ENCODE measurements at regions not wholly inside any gene's neighbourhood (a gene's known extent, or its start where the extent isn't known, plus 50 kb on each side); places are given as distances from the start of the nearest gene placed in this dataset.

- DNase-seq (ENCODE audit: low spot score): no peak
These were observed 210.2 kb downstream of the ARPP21 start for GRCh38 chr3:35849496-35849895.

GRCh38 chr3:35849963-35850362, 210.6 kb downstream of the ARPP21 start:
- DNase-seq (ENCODE audit: low spot score): no peak

GRCh38 chr3:35857004-35857403, 217.7 kb downstream of the ARPP21 start:
- no peak for DNase-seq (ENCODE audit: low spot score)

GRCh38 chr3:35862057-35862456, 222.7 kb downstream of the ARPP21 start:
- no peak for DNase-seq (ENCODE audit: low spot score)

- no peak for DNase-seq (ENCODE audit: low spot score)
These were observed 225.5 kb downstream of the ARPP21 start for GRCh38 chr3:35864871-35865270.

GRCh38 chr3:35867791-35868190, 228.5 kb downstream of the ARPP21 start:
- no peak for DNase-seq (ENCODE audit: low spot score)

GRCh38 chr3:35871009-35871408, 231.7 kb downstream of the ARPP21 start:
- DNase-seq (ENCODE audit: low spot score): no peak

GRCh38 chr3:35883929-35884328, 244.6 kb downstream of the ARPP21 start:
- DNase-seq (ENCODE audit: low spot score): no peak

GRCh38 chr3:35894735-35895134, 255.4 kb downstream of the ARPP21 start:
- no peak for DNase-seq (ENCODE audit: low spot score)

GRCh38 chr3:35899245-35899644, 259.9 kb downstream of the ARPP21 start:
- DNase-seq (ENCODE audit: low spot score): no peak

- DNase-seq (ENCODE audit: low spot score): no peak
These were observed 260.8 kb downstream of the ARPP21 start for GRCh38 chr3:35900079-35900478.

- peak; percentile 81 for DNase-seq (ENCODE audit: low spot score)
These were observed 269.3 kb downstream of the ARPP21 start for GRCh38 chr3:35908366-35909232.

- DNase-seq (ENCODE audit: low spot score): no peak
These were observed 279.8 kb downstream of the ARPP21 start for GRCh38 chr3:35919160-35919559.

GRCh38 chr3:35921718-35922117, 282.4 kb downstream of the ARPP21 start:
- DNase-seq (ENCODE audit: low spot score): peak; percentile 12

GRCh38 chr3:35924070-35924469, 284.7 kb downstream of the ARPP21 start:
- DNase-seq (ENCODE audit: low spot score): peak; percentile 37

GRCh38 chr3:35927441-35927840, 288.1 kb downstream of the ARPP21 start:
- no peak for DNase-seq (ENCODE audit: low spot score)

GRCh38 chr3:35929158-35929557, 289.8 kb downstream of the ARPP21 start:
- DNase-seq (ENCODE audit: low spot score): no peak

GRCh38 chr3:35931867-35932266, 292.5 kb downstream of the ARPP21 start:
- DNase-seq (ENCODE audit: low spot score): no peak

- DNase-seq (ENCODE audit: low spot score): peak; percentile 58
These were observed 293.7 kb downstream of the ARPP21 start for GRCh38 chr3:35932995-35933394.

- no peak for DNase-seq (ENCODE audit: low spot score)
These were observed 297.2 kb downstream of the ARPP21 start for GRCh38 chr3:35936571-35936970.

- DNase-seq (ENCODE audit: low spot score): no peak
These were observed 305.8 kb downstream of the ARPP21 start for GRCh38 chr3:35944926-35945710.

- DNase-seq (ENCODE audit: low spot score): peak; percentile 32
These were observed 307.0 kb downstream of the ARPP21 start for GRCh38 chr3:35946121-35946853.

Measured in HT-29 (cell line).